SK-N-SH (cell line): ENCODE measurements at regions not wholly inside any gene's neighbourhood (a gene's known extent, or its start where the extent isn't known, plus 50 kb on each side); places are given as distances from the start of the nearest gene placed in this dataset.
"Not testable (repeated sequence)": the region's sequence is repeated elsewhere in the genome, so short reads cannot be mapped to it uniquely, and the experiment has no call there.

Source experiments
- CTCF ChIA-PET: fragments of 300-600, 350-600 bp; formaldehyde crosslinking; extraction: SDS; loops from one replicate; lab custom pipeline; 2021; lab: Yijun Ruan, JAX
- POLR2A ChIA-PET: fragments of 350-600 bp; sonication (Branson Sonifier 250); formaldehyde crosslinking; extraction: SDS; loops from one replicate; lab custom pipeline; 2020; ENCODE audit warnings: antibody characterized with exemption, inconsistent platforms; lab: Yijun Ruan, JAX
- DNase-seq: peaks from one replicate; pipeline ENCODE4 v3.0.0; 2012
- H2AFZ ChIP-seq: fragments of 200-600 bp; sonication (generic); 2 replicates; pipeline ENCODE4 v1.8.1; 2016; ENCODE audit warnings: antibody characterized with exemption, mild to moderate bottlenecking, low read depth
- H3F3A ChIP-seq: fragments of 200-600 bp; sonication (generic); replicated peaks from 2 replicates; pipeline ENCODE3; 2016; ENCODE audit warnings: antibody characterized with exemption, mild to moderate bottlenecking; ENCODE audit not compliant: insufficient read depth
- H3K27ac ChIP-seq, 2 experiments: fragments of 200-500 bp in 1 of 2; fragments of 200-600 bp in 1 of 2; sonication (Bioruptor generic) in 1 of 2; sonication (generic), shearing (Covaris generic) in 1 of 2; 2 replicates each; pipeline versions ENCODE4 v1.5.1 to v1.6.1; 2014 to 2016; ENCODE audit warnings: low read depth in 2 of 2, inconsistent platforms in 1 of 2, low read length in 1 of 2, mild to moderate bottlenecking in 1 of 2, mixed read lengths in 1 of 2
- H3K27me3 ChIP-seq: fragments of 200-600 bp; sonication (generic), shearing (Covaris generic); 2 replicates; pipeline ENCODE4 v1.6.1; 2016; ENCODE audit warnings: mixed run types; ENCODE audit not compliant: insufficient read depth
- H3K36me3 ChIP-seq, 2 experiments: fragments of 200-500 bp in 1 of 2; fragments of 200-600 bp in 1 of 2; sonication (Bioruptor generic) in 1 of 2; sonication (generic) in 1 of 2; replicated peaks in 1 of 2; 2 replicates each; pipeline versions ENCODE3 to v1.5.1; 2014 to 2016; ENCODE audit warnings: low read length in 1 of 2, mild to moderate bottlenecking in 1 of 2; ENCODE audit not compliant: insufficient read depth in 2 of 2, control insufficient read depth in 1 of 2
- H3K4me1 ChIP-seq, 2 experiments: fragments of 200-500 bp in 1 of 2; fragments of 200-600 bp in 1 of 2; sonication (Bioruptor generic) in 1 of 2; sonication (generic), shearing (Covaris generic) in 1 of 2; 2 replicates each; pipeline versions ENCODE4 v1.5.1 to v1.6.1; 2014 to 2016; ENCODE audit warnings: low read depth in 1 of 2, low read length in 1 of 2, mixed run types in 1 of 2; ENCODE audit not compliant: insufficient read depth in 2 of 2, control insufficient read depth in 1 of 2
- H3K4me2 ChIP-seq: fragments of 200-600 bp; sonication (generic), shearing (Covaris generic); 2 replicates; pipeline ENCODE4 v1.6.1; 2017; ENCODE audit warnings: mixed run types
- H3K4me3 ChIP-seq, 2 experiments: fragments of 200-500 bp in 1 of 2; fragments of 200-600 bp in 1 of 2; sonication (Bioruptor generic) in 1 of 2; sonication (generic), shearing (Covaris generic) in 1 of 2; 2 replicates each; pipeline versions ENCODE4 v1.5.1 to v1.8.1; 2014 to 2016; ENCODE audit warnings: low read depth in 2 of 2, inconsistent platforms in 1 of 2, low read length in 1 of 2, mild to moderate bottlenecking in 1 of 2, mixed read lengths in 1 of 2, moderate library complexity in 1 of 2
- H3K79me2 ChIP-seq: fragments of 200-600 bp; sonication (generic); 2 replicates; pipeline ENCODE4 v1.8.1; 2017; ENCODE audit warnings: mild to moderate bottlenecking; ENCODE audit not compliant: insufficient read depth
- H3K9ac ChIP-seq: fragments of 200-600 bp; sonication (generic); 2 replicates; pipeline ENCODE4 v1.6.1; 2017; ENCODE audit warnings: mixed run types
- H3K9me2 ChIP-seq: fragments of 200-600 bp; sonication (generic); 2 replicates; pipeline ENCODE4 v1.6.1; 2017; ENCODE audit warnings: mixed run types
- H3K9me3 ChIP-seq: fragments of 200-600 bp; sonication (generic); 2 replicates; pipeline ENCODE4 v1.6.1; 2017; ENCODE audit warnings: mixed run types, mild to moderate bottlenecking, moderate library complexity
- H4K20me1 ChIP-seq: fragments of 200-600 bp; sonication (generic); 2 replicates; pipeline ENCODE4 v1.6.1; 2017; ENCODE audit warnings: mild to moderate bottlenecking, mixed run types; ENCODE audit not compliant: insufficient read depth
- WGBS: methylation state at CpG from one replicate; pipeline ENCODE4 v1.1.6; 2017; ENCODE audit warnings: low lambda C conversion rate; 5-methylcytosine and 5-hydroxymethylcytosine counted together

DNA sequence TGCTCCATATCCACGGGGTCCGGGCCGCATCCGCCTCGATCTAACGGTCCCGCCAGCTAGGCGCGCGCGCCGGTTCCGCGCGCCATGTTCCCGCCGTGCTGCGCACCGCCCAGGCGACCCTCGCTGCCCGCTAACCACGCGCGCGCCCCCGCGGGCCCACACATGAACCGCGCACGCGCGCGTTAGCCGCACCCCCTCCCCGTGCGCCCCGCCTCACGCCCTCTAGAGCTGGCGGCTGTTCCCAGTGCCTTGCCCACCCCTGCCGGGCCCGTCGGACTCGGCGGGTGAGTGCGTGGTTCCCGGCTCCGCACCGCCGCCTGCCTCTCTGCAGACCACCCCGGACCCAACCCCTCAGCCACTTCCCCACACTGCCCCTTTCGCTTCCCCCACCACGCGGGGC, 57.3 kb downstream of the TP53TG3F start:
- H3K4me2 ChIP-seq, POLR2A ChIA-PET, H3K27ac ChIP-seq, DNase-seq, CTCF ChIA-PET, H3K36me3 ChIP-seq, H3K9me3 ChIP-seq, H4K20me1 ChIP-seq, H3K9ac ChIP-seq, H3F3A ChIP-seq, H3K9me2 ChIP-seq, H3K79me2 ChIP-seq, H2AFZ ChIP-seq, H3K4me1 ChIP-seq, H3K27me3 ChIP-seq: not testable (repeated sequence)
- WGBS, result 56% methylated on average over 35 of the region's 54 CpGs
- peak overlapping the region; percentile 9 to 40; a peak in 2 of 4 replicates for H3K4me3 ChIP-seq
